HepG2 (cell line): ENCODE measurements at regions not wholly inside any gene's neighbourhood (a gene's known extent, or its start where the extent isn't known, plus 50 kb on each side); places are given as distances from the start of the nearest gene placed in this dataset.

Experiments
- ATAC-seq: fragments of 200-7000 bp; cut with Tn5 transposase; 3 replicates; pipeline ENCODE4 v1.9.1; 2020; ENCODE audit warnings: mild to moderate bottlenecking, moderate library complexity
- BruUV-seq: library from RNA; stranded (reverse); fragments of 400-500 nt; replicated peaks from 2 replicates; lab custom pipeline; 2021; lab: Mats Ljungman, UMichigan
- CTCF ChIA-PET: fragments of 300-600 bp; formaldehyde crosslinking; extraction: SDS; loops from one replicate; lab custom pipeline; 2021; ENCODE audit warnings: low total read pairs, inconsistent platforms, low intra/inter-chr PET ratio; lab: Yijun Ruan, JAX
- POLR2A ChIA-PET: fragments of 350-600 bp; sonication (Branson Sonifier 250); formaldehyde crosslinking; loops from one replicate; lab custom pipeline; 2020; ENCODE audit warnings: antibody characterized with exemption, inconsistent platforms; lab: Yijun Ruan, JAX
- DNase-seq: peaks from one replicate; pipeline ENCODE4 v3.0.0-alpha.2; 2015; ENCODE audit warnings: low spot score
- FAIRE-seq: peaks from 3 replicates; lab custom pipeline; 2011; peaks lifted over from hg19 to GRCh38; lab: Jason Lieb, UNC
- H2AFZ ChIP-seq: one replicate; pipeline ENCODE4 v1.6.1; 2011; ENCODE audit warnings: low read length, inconsistent platforms
- H3K27ac ChIP-seq: fragments of 300-600 bp; 3 replicates; pipeline ENCODE4 v1.8.0; 2011; ENCODE audit warnings: mixed run types, mild to moderate bottlenecking, mixed read lengths, low read length, inconsistent platforms; ENCODE audit not compliant: insufficient read depth; ENCODE audit errors: extremely low read length
- H3K27me3 ChIP-seq, 2 experiments: fragments of 200-600 bp in 1 of 2; 2 replicates in 1 of 2; 3 replicates in 1 of 2; pipeline versions ENCODE4 v1.6.0 to v1.8.0; 2011; ENCODE audit warnings: low read length in 2 of 2, mild to moderate bottlenecking in 2 of 2, moderate library complexity in 2 of 2, inconsistent platforms in 1 of 2; ENCODE audit not compliant: insufficient read depth in 2 of 2, control insufficient read depth in 1 of 2
- H3K36me3 ChIP-seq, 2 experiments: fragments of 200-600 bp in 1 of 2; replicated peaks in 1 of 2; 2 replicates in 1 of 2; 3 replicates in 1 of 2; pipeline versions ENCODE4 v1.5.1 to v1.8.0; 2011; ENCODE audit warnings: low read length in 2 of 2, inconsistent platforms in 1 of 2; ENCODE audit not compliant: insufficient read depth in 2 of 2, control insufficient read depth in 1 of 2
- H3K4me1 ChIP-seq: 2 replicates; pipeline ENCODE4 v1.5.1; 2012; ENCODE audit warnings: low read length, inconsistent platforms; ENCODE audit not compliant: insufficient read depth
- H3K4me2 ChIP-seq: 2 replicates; pipeline ENCODE4 v1.6.0; 2011; ENCODE audit warnings: low read depth, low read length, inconsistent platforms
- H3K4me3 ChIP-seq, 3 experiments: fragments of 200-600 bp in 1 of 3; sonication (generic), shearing (Covaris generic) in 1 of 3; replicated peaks in 1 of 3; 2 replicates each; pipeline ENCODE4 v1.5.1; 2011 to 2016; ENCODE audit warnings: low read length in 3 of 3, inconsistent platforms in 2 of 3, low read depth in 2 of 3, mild to moderate bottlenecking in 2 of 3, control low read depth in 1 of 3, mixed read lengths in 1 of 3; ENCODE audit not compliant: insufficient read depth in 1 of 3
- H3K79me2 ChIP-seq: one replicate; pipeline ENCODE4 v1.6.1; 2011; ENCODE audit warnings: low read length, inconsistent platforms; ENCODE audit not compliant: insufficient read depth
- H3K9ac ChIP-seq: 2 replicates; pipeline ENCODE4 v1.6.0; 2011; ENCODE audit warnings: mild to moderate bottlenecking, low read depth, low read length, inconsistent platforms; ENCODE audit not compliant: insufficient read depth
- H3K9me3 ChIP-seq: 2 replicates; pipeline ENCODE4 v1.5.1; 2012; ENCODE audit warnings: mild to moderate bottlenecking, low read length
- H4K20me1 ChIP-seq: 2 replicates; pipeline ENCODE4 v1.6.0; 2011; ENCODE audit warnings: inconsistent platforms, mild to moderate bottlenecking, low read length, moderate library complexity; ENCODE audit not compliant: insufficient read depth
- FOXO4 ChIP-seq: sonication (generic); formaldehyde crosslinking; conservative IDR thresholded peaks from 2 replicates; pipeline ENCODE4 v1.8.1; 2023; ENCODE audit warnings: missing genetic modification reagents
- MAFG ChIP-seq: sonication (generic); formaldehyde crosslinking; IDR thresholded peaks from 2 replicates; pipeline ENCODE4 v1.5.1; 2020; ENCODE audit warnings: mild to moderate bottlenecking, missing genetic modification reagents
- WGBS: methylation state at CpG from one replicate; pipeline ENCODE4 v1.1.6; 2017; ENCODE audit warnings: low lambda C conversion rate; 5-methylcytosine and 5-hydroxymethylcytosine counted together
- in situ Hi-C: cut with HindIII; loops from 2 replicates; pipeline ENCODE4 v1.10.0; 2017; ENCODE audit warnings: low pct_unique_long_range_greater_than_20kb; ENCODE audit not compliant: extremely low pct_ligation_motif_present
- intact Hi-C: fragments of 100-400 bp; cut with micrococcal nuclease; formaldehyde crosslinking; loops from one replicate; pipeline ENCODE4 v1.10.0; 2022; ENCODE audit not compliant: unreplicated experiment

GRCh38 chr7:31456646-31457368, 57.1 kb upstream of the ITPRID1 start:
- Histone ChIP-seq H3K27me3 (no peaks in the 10 kb centered on the region; a peak in 1 of 5 replicates), H3K9me3 (no peaks in the 10 kb centered on the region), H3K36me3 (no peaks in the 10 kb centered on the region), H3K4me2 (no peak overlapping the region), H3K4me1 (no peaks in the 10 kb centered on the region), H4K20me1 (no peaks in the 10 kb centered on the region), H3K79me2 (no peaks in the 10 kb centered on the region), H2AFZ (no peak overlapping the region), H3K27ac (no peak overlapping the region), H3K4me3 (no peak overlapping the region), H3K9ac (no peak overlapping the region)
- TF ChIP-seq MAFG (CRISPR knock-in tag), result no peak
- ATAC-seq, result no peak
- intact Hi-C loops, result no loop called here
- ChIA-PET POLR2A (no interaction called here), CTCF (no interaction called here)
- in situ Hi-C loops, result no loop called here
- FAIRE-seq, result no peak
- no TSS peak for BruUV-seq
- 31% methylated on average over 15 of the region's 15 CpGs for WGBS
- DNase-seq, result no peak

- BruUV-seq, result no TSS peak
- no peaks in the 10 kb centered on the region for H4K20me1 ChIP-seq
- H3K9me3 ChIP-seq, result no peaks in the 10 kb centered on the region
- no peaks in the 10 kb centered on the region; a peak in 1 of 5 replicates for H3K27me3 ChIP-seq
- FAIRE-seq (no peak), ATAC-seq (no peak), DNase-seq (no peak)
- POLR2A ChIA-PET, result no interaction called here
- no peak overlapping the region for H3K27ac ChIP-seq
- CTCF ChIA-PET, result no interaction called here
- H3K79me2 ChIP-seq, result no peaks in the 10 kb centered on the region
- no peak overlapping the region for H2AFZ ChIP-seq
- H3K4me3 ChIP-seq, result no peak overlapping the region
- H3K4me1 ChIP-seq, result no peaks in the 10 kb centered on the region
- in situ Hi-C loops (no loop called here), intact Hi-C loops (no loop called here)
- TF ChIP-seq FOXO4 (CRISPR knock-in tag), result no peak
- 10% methylated on average over 5 of the region's 5 CpGs for WGBS
- H3K4me2 ChIP-seq, result no peak overlapping the region
- H3K9ac ChIP-seq, result no peak overlapping the region
- H3K36me3 ChIP-seq, result no peaks in the 10 kb centered on the region
Measured at GRCh38 chr7:31457551-31457950, 56.3 kb upstream of the ITPRID1 start.
